Dedifferentiated amniotic fluid mesenchymal stem cell (primary cell): ENCODE measurements at regions not wholly inside any gene's neighbourhood (a gene's known extent, or its start where the extent isn't known, plus 50 kb on each side); places are given as distances from the start of the nearest gene placed in this dataset.
"Not testable (repeated sequence)": the region's sequence is repeated elsewhere in the genome, so short reads cannot be mapped to it uniquely, and the experiment has no call there.

Source experiments
- DNase-seq: peaks from one replicate; pipeline ENCODE4 v3.0.0-alpha.2; 2016; ENCODE audit errors: extremely low spot score

DNA sequence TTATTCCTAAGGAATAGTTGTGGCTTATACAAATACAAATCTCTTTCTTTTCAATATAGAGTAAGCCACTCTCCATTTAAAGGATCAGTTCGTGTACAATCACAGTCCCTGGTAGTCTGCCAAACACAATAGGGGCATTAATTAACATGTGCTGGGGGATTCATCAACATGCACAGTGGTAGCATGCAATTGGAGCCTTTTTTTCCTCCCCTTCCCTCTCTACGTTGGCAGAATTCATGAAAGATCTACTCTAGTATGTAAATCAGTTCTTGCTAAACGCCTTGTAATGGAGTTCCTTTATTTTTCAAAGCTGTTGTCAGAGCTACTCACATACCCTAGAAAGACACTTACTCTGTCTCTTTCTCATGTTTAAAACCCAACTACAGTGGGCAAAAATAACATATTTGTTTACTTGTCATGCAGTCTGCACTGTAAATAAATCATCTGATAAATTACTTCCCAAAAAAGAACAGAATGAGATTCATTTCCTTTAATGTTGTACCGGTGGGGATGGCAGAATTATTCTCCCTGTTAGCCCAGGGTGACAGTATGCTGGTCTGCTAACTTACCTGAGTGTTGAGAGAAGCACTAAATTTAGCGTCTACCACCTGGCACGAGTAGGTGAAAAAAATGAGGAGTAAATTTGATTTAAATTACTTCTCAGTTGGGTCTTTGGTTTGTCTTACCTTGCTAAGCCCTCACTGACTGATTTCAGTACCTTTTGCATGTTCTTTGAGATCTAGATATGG, 341.5 kb upstream of the CCNH start:
- no peak for DNase-seq

DNA sequence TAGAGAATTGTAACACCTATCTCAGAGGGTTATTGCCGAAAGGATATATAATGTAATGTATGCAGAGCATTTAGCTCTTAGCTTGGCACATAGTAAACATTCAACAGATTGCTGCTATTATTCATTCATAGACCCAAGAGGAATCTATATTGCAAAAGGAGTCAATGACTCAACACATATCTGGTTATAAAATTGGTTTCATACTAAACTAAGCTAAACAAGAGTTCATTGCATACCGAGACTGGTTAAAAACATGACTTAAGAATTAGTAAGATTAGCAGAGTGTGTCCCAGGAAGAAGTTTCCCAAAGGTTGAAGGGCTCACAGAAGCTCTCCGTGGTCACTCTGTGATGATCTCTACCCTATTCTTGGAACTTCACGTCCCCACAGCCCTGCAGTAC, 339.6 kb upstream of the CCNH start:
- DNase-seq = no peak

DNA sequence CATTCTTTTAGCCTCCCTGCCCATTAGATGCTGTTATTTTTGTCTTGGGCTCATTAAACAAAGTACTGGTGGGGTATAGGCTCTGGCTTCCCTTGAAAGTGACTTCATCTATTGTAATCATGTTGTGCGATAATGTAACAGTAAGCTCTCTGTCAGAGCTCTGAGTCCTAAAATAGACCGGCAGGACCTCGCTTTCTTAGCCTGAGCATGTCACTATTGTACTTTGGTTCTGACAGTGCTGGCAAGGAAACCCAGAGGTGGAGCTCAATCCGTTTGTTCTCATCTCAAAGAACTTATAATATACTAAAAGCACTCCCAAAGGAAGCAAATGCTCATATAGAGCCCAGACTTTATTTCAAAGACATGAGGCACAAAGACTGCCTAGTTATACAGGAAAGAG, 339.1 kb upstream of the CCNH start:
- no peak for DNase-seq

DNA sequence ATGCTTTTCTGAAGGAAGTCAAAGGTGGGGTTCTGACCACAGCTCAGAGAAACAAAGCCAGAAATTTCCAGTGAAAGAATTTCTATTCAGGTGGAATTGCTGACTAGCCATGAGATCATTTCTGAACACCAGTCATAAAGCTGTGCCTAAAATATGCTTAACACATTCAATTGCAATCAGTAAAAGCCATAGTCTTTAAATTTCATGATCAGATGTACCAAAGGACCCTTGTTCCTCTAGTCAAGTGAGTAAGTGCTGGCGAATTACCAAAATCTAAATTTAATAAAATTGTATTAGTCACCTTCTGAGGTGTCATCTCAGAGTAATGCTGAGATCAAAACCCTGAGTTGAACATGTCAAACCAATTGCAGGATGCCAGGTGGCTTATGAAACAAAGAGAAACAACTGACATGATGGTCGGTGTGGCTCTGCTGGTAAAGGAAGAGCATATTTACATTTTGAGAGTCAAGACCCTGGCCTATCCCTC, 334.2 kb upstream of the CCNH start:
- no peak for DNase-seq

DNA sequence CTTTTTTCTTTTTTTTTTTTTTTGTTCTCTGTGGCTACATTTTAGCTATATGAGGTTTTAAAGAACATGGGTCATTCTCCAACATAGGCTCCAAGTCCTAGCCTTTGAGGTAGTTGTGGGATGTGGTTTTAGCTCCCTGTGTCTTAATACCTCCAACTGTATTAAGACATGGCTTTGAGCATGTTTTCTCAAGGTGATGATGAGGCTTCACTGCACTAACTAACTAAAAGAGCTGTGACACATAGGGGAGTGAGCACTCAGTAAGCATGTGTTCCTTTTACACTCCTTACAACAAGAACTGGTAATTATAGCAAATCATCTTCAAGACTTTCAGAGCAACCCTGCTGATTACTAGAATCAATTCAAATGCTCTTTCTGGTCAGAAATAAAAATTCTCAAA, 333.6 kb upstream of the CCNH start:
- no peak for DNase-seq

DNA sequence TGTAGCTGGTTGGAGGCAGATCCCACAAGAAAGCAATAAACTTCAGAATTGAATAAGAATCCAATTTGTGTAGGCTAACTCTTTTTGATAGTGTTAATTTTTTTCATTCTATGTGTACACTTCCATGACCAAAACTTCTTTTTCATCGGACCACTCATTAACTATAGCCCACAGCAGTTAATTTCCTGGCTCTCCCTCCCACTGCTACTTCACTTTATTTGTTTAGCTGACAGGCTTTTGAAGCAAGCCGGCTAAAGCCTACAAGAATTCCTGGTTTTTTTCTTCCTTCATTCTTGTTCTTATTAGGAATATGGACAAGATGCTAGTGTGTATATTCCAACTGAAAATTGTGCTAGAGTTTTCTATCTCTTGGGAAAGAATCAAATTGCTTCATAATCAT, 329.2 kb upstream of the CCNH start:
- DNase-seq = no peak

DNA sequence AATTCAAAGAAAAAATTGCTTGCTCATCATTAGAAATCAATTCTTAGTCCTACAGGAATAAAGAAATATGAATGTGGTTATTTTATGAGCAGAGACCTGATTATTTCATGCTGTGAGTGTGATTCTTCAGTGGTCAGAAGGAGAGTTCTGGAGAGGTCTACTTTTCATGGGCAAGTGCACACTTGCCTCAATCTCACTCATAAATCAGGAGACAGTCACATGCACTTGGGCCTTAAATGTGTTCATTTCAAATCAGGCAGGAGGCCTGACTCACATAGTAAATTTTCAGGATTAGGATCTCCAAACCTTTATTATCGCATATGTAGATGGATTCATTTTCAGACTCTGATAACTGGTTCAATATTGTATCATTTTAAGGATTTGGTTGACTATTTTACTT, 323.2 kb upstream of the CCNH start:
- DNase-seq = no peak

DNA sequence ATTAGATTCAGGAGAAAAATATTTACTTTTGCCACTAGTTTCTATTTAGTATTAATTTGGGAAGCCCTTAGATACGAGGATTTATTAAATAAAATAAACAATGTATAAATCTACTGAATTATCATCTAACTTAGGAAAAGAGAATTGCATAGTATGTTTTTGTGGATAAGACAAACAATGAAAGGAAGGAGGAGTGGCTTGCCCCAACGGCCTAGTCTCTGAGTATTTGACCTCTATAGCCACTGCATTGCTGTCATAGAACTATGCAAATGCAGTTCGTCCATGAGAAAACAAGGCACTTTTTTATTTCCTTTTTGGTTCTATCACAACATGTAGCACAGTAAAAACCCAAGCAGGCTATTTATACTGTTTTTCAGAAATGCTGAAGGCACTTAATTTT, 321.2 kb upstream of the CCNH start:
- DNase-seq = no peak

DNA sequence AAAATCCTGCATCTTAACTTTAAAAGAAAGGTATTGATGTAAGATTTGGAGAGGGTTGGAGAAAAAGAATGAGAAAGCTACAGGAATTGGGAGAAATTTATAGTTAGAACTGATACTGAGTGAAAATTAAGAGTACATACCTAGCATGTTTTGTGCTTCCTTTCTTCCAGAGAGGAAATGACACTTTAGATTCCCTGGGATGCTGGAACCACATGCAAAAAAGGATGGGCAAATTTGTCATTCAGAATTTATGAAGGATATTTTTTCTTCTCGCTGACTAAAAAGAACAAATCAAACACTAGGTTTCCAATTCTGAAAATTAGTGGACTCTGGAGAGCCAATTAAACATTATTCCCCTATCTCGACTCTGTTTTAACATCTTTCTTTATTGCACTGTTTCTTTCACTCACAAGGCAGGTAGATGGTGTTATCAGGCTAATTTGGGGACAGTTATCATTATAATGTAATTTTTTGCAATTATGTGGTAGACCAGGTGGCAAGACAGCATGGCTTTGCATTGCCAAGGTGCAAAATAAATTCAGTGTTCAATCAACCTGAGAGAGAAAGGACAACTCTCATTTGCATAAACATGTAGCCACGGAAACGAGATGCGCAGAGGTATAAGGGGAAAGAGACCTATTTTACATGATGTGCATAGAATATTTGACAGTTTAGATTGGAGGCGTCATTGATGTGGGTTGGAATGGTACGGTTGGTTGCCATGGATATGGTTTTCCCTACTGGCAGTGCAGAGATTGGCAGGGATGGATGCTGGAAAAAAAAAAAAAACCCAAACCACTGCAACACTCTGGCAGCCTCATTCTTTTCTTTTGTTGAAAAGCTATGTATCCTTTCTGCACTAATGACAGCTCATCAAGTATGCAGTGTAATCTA, 320.4 kb upstream of the CCNH start:
- DNase-seq = no peak

DNA sequence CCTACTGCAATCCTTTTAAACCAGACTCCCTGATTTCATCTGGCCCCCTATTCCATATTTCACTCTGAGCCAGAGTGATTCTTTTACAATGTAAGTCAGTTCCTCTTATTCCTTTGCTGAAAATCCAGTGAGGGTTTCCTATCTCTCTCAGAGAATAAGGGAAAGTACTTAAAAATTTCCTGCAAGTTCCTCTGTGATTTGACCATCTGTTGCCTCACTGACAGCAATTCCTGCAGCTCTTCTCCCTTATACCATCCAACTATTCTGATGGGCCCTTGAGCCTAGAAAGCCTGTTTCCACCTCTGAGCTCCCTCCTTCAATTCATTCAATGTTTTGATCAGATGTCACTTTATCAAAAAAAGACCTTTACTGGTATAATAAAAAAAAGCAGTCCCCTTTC, 317.1 kb upstream of the CCNH start:
- DNase-seq = no peak

DNA sequence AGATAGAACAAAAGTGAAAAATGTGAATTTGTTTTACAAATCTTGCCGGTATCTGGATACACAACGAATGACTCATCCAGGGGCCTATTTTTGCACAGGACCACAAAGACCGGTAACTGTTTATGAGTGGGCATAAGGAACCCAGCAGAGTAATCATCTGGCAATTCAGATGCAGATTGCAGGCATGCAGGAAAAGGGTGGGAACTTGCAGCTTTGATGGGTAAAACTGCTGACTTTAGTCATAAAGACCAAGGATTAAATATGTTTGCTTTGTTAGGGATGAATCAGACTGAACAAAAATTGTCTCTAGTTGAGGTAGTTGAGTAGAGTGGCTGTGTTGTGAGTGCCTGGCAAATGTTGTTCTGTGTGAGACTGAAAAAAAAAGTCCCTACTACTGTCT, 309.6 kb upstream of the CCNH start:
- no peak for DNase-seq

DNA sequence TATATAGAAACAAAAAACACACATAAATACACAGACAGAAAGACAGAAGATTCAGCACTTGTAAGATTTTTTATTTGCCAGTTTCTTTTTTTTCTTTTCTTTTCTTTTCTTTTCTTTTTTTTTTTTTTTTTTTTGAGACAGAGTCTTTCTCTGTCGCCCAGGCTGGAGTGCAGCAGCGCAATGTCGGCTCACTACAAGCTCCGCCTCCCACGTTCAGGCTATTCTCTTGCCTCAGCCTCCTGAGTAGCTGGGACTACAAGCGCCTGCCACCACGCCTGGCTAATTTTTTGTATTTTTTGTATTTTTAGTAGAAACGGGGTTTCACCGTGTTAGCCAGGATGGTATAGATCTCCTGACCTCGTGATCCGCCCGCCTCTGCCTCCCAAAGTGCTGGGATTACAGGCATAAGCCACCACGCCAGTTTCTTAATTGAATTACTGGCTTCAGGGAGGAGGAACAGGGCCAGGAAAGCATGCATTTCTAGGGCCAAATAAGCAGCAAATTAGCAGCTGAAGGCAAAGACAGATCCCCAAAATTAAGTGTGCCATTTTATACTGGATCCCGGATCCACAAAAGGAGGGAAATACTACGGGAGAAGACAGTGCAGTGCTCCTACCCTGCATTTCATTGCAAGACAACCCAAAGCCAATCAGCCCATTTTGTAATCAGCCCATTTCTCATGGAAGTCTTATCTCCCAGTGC, 305.6 kb upstream of the CCNH start:
- not testable (repeated sequence) for DNase-seq

DNA sequence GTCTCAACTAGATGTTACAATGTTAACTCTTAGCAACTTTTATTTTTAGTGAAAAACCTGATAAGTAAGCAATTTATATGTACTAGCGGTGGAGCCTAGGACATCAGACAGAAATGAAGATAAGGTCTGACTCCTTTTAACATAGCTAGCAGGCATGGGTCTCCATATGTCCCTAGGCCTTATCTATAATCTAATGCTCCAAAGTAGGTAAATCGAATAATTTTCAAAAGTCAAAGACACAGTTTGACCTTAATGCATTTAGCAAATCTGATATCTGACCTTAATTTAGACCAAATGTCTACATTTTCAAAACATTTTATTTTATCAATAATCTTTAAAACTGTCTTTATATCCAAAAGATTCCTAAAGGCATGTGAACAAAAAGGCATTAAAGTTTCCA, 305.0 kb upstream of the CCNH start:
- no peak for DNase-seq

DNA sequence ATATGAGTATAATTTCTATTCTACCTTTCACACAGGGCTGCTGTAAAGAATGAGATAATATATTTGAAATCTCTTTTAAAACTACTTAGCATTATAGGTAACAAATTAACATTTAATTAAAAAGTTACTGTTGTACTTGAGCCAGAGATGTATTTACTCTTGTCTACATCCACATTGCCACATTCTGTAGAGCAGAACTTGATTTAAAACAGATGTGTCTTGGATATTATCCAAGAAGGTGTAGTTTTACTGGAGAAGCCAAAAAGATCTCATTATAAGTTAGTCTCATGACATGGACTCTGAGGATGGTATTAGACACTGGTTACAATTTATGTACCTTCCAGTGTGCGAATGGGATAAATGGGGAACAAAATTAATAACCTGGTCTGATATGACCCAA, 293.1 kb upstream of the CCNH start:
- no peak for DNase-seq

DNA sequence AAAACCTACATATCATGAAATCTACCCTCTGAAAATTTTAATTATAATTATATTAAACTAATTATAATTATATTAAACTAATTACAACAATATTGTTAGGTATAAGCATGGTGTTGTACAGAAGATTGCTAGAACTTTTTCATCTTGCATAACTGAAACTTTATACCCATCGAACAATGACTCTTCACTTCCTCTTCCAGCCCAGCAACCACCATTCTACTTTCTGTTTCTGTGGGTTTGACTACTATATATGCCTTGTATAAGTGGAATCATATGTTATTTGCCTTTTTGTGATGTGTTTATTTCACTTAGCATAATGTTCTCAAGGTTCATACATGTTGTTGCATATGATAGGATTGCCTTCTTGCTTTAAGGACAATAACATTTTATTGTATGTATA, 274.2 kb upstream of the CCNH start:
- DNase-seq = no peak

DNA sequence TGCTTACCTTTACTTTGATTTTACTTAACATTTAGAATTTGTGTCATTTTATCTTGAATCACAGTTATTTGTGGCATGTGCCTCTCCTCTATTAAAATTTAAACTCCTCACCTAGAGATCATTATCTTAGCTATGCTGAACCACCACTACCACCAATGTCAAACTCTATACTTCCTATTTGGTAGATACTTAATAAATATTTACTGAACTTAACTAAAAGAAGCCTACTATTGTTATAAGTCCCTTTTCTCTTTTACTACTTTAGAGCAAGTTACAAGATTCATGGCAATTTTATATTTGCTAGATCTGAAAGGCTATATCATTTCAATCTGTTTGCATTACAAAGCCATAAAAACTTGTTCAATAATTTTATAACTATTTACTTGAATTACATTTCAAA, 273.3 kb upstream of the CCNH start:
- DNase-seq = no peak

DNA sequence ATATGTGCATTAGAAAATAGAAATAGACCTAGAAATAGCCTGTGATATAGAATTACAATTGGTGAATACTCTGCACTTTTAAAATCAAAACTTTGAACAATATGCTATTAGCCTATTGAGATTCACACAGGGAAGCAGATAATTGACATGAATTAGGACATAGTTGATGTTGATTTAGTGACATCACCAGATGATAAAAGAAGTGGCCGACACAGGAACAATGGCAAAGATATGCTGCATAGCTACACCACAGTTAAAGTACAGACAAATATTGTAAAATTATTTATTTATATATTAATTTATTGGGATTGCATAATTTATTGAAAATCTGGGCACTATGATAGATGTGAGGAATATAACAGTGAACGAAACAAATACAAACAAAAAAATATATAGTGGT, 261.5 kb upstream of the CCNH start:
- no peak for DNase-seq

DNA sequence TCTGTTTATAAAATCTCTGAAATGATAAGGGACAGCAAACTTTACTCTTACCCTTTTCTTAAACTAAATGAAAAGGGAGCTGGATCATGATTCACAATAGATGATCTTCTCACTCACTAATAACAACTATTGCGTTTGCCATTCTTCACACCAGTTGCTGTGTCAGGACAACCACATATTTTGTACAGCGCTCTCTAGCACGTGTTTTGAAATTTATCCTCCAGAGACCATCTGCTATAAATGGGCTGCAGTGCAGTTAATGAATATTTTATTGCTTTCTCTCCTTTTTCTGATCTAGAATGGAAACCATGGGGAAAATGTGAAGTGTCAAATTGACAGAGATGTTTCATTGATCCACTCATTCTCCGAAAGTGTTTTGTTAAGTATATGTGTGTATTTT, 258.4 kb upstream of the CCNH start:
- DNase-seq = no peak

DNA sequence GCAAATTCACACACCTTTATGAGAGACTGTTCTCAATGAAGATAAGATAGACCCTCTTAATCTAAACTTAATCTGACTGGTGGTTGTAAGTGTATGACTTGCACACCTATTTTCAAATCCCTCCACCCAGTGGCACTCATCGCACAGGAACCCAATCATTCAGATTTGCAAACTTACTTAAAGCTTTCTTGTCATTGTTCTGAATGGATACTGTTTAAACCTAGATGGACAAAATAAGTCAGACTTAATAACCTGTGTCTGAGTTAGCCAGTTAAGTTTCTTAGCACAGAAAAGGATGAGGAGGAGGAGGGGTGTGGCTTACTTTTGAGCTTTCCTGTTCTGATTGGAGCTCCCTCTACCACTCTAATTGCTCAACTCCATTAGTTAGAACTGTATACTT, 252.4 kb upstream of the CCNH start:
- no peak for DNase-seq

DNA sequence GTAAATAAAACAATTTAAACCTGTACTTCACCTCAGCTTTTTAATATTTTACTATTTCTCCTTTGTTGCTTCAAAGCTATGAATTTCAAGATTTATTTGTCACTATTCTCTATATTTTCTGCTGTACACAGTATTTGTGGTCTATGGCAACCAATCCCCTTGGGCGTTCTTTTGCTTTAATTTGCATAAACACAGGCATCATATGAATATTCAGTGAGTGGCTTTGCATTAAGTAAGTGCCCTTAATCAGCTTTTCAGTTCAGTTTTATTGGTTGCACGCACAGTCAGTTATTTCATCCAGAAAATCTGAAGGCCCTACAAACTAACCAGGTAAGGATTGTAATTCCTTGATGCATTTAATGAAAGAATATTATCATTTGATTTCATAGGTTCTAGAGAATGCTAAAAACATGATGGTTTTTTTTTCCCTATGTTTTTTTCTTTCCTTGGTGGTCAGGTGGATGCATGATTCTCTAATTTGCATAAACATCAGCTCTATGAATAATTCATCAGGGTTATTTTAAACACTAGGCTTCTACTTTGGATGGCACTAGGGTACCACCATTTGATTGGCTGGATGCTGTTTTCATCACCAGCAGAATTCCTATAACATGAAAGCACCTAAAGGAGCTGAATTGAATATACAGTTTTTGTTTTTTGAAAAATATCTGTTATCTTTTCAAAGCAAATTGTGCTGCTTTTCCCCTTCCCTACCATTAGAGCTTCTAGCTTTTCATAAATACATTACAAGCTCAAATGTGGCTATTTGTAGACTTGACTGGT, 249.2 kb upstream of the CCNH start:
- DNase-seq = no peak

DNA sequence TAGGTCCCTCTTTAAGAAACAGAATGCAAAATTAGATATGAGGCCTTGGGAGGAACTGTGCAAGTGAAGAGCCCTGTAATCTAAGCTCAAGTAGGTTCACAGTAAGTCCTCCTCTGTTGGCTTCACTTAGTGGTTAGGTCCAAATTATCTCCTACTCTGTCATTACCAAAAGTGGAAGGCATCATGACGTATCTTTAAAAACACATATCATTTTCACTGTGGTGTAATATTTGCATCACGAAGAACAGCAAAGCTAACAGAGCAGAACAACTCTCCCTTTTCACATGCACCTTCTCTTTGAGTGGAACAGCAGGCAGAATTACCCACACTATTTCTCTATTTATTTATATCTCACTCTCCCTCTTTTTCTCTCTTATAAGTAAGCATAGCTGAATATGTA, 240.5 kb upstream of the CCNH start:
- no peak for DNase-seq

DNA sequence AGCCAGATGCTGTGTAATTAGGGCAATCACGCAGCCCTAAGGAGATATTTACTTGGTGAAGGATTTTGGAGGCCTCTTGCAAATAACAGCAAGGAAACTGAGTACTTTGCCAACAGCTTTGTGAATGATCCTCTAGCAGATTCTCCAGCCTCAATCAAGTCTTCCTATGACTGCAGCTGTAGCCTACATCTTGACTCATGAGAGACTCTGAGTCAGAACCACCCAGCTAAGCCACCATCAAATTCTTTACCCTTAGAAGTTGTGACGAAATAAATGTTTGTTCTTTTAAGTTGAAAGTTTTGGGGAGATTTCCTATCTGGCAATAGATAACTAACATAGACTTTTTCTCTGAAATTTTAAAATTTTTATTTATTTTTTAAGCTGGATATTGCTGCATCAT, 237.6 kb upstream of the CCNH start:
- DNase-seq = no peak
